ENCODE measurements at regions not wholly inside any gene's neighbourhood (a gene's known extent, or its start where the extent isn't known, plus 50 kb on each side); places are given as distances from the start of the nearest gene placed in this dataset.

DNA sequence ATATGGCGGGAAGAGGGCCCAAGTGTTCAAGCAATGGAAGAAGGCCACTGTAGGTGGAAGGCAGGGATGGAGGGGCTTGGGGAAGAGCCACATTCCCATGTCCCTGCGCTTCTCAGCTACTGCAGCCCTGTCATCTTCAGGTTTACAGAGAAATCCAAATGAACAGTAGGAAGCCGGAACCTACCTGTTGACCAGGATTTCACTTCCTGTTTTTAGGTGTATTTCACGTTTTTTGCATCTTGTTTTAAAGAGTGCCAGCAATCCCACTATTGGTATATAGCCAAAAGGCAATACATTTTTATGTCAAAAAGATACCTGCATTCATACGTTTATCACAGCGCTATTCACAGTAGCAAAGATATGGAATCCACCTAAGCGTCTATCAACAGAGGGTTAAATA, 159.2 kb downstream of the SLC35B3 start:
- DNase-seq (ENCODE audit: low read depth in 2 of 2) = no peak

DNA sequence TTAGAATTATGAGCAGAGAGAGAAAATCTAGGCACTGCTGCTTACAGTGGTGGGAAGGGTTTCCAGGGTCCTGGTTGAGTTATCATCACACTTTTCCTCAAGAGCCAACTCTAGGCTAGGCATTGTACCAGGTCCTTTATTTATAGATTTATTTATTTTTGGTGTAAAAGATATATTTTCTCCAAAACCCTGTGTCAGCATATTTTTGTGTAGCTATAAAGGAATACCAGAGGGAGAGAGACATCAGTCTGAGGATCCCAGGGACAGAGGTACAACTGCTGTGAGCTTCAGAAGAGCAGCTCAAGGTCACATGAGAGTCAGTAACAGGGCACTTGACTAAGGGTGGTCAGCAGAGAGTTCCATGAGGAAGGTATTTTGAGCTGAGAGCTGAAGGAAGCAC, 159.7 kb downstream of the SLC35B3 start:
- DNase-seq (ENCODE audit: low read depth in 2 of 2) = no peak

DNA sequence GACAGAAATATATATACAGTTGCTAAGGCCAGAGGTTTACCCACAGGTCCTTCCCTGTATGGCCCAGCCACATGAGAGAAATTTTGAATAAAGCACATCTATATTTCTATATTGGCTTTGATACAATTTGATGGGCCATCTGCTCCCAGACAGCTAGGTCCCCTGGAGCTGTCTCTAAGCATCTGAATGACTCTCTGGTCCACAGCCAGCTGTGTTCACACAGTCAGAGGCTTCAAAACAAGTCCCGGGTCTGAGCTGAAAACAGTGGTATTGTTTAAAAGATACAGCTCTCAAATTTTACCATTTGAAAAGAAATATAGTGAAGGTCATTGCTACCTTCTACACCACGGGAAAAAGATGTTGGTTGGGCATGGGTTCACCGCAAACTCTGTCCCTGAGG, 161.1 kb downstream of the SLC35B3 start:
- no peak for DNase-seq (ENCODE audit: low read depth in 2 of 2)

DNA sequence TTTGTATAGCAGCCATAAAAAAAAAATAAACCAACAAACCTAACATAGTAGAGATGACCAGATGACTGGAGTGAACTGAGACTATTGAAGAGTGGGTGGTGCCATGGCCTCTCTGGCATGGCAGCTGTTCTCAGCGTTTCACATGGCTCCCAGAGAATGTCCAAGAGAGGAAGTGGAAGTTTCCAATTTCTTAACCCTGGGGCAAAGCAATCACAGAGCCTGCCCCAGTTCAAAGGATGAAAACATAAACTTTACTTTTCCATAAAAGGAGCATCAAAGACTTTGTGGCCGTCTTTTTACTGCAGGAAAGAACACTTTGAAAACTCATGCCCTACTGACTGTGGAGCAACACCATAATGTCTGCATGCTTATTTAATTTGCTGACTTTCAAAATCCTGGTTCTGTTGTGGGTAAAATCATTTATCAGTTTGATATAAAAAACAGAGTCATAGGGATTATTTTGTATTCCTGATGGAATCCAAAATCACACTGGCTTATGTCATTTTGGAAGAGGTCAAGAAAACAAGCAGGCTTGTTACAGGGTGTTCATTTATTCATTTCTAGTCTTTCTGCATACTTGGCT, 165.4 kb downstream of the SLC35B3 start:
- DNase-seq (ENCODE audit: low read depth in 2 of 2) = no peak

DNA sequence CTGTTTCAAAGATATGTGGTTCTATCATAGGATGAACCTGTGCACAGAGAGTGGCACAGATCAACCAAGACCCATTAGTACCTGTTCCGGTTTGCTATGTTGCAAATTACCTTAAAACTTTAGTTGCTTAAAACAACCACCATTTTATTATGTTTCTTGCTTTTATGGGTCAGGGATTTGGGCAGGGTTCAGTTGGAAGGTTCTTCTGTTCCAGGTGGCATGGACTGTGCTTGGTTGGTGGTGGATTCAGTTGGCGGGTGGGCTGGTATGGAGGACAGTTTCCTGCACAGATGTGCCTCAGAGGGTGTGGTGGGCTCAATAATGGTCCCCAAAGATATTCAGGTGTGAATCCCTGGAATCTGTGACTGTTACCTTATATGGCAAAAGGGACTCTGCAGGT, 166.3 kb downstream of the SLC35B3 start:
- DNase-seq (ENCODE audit: low read depth in 2 of 2) = no peak

DNA sequence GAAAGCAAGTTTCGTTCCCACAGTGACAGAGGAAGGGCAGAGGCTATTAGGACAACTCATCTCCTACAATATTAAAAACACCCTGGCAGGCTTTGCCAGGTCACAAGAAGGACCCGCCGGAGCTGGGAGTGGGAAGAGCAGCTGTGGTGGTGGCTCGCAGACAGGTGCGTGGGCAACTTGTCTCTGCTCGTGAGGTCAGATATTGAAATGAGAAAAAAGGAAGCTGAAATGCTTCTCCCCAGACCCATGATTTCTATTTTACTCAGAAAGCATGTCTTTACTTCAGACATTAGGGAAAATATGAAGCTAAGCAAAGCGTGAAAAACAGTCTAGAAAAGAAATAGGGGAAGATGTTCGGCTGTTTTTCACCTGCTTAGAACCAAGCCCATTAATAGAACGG, 166.3 kb upstream of the EEF1E1 start:
- no peak for DNase-seq (ENCODE audit: low read depth in 2 of 2)

DNA sequence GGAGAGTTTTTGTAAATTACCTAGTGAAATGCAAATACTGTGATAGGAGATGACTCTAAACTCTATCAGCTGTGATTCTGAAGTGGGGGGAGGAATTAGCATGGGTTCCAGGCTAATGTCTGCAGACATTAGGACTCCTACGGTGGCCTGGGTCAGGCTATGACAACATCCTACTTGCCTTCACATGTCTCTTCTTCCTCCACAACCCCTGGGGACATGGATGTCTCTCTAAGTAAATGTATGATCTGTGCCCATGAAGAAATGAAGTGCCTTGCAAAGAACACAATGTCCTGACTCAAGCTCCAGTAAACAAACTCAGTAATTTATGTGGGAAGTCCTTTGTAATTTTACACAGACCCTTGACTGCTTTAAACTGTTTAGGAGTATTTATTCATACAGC, 165.8 kb upstream of the EEF1E1 start:
- no peak for DNase-seq (ENCODE audit: low read depth in 2 of 2)

DNA sequence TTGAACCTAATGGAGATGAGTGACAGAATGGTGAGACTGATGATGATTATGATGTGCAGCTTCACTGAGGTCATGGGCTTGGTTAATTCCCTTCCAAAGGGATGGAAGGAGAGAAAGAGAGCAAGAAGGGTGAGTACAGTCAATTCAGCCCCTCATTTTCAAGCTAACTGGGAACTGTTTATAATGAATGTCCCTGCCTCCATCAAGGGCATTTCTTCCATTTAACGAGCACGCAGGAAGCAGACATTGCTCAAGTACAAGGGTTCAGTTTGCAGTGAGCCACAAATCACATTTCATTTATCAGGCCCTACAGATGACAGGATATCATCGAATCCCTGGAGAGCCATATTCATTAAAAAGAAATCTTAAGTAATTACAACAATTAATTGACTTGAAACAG, 158.3 kb upstream of the EEF1E1 start:
- DNase-seq (ENCODE audit: low read depth in 2 of 2) = no peak

DNA sequence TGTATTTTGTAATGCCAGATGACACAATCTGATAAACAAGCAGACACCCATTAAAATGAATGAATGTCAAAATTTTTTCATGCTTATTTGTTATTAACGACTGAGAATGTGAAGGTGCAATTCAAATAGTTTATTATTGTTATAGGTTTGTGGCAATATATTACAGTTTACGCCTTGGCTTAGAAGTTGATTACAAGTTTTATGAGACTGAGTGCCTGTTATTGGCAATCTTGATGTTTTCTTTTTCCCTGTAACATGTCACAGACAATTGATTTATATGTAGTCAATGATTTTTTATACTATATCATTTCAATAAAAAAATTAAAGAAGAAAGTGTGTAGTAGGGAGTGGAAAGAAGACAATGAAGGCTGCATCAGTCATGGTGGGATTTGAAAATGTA, 144.1 kb upstream of the EEF1E1 start:
- DNase-seq (ENCODE audit: low read depth in 2 of 2) = no peak

DNA sequence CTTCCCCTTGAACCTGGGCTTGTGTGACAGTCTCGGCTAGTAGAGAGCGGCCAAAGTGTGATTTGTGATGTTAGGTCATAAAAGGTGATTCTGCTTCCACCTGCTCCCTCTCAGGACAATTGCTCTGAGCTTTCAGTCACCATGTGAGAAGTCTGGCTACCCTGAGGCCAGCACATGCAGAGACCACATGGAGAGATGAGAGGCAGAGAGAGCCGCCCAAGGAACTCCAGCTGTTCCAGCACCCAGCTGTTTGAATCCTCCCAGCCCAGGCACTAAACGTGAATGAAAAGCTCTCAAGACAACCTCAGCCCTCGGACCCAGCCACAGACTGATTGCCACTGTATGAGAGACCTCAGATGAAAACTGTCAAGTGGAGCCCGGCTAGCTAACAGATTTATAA, 143.4 kb upstream of the EEF1E1 start:
- DNase-seq (ENCODE audit: low read depth in 2 of 2) = no peak

DNA sequence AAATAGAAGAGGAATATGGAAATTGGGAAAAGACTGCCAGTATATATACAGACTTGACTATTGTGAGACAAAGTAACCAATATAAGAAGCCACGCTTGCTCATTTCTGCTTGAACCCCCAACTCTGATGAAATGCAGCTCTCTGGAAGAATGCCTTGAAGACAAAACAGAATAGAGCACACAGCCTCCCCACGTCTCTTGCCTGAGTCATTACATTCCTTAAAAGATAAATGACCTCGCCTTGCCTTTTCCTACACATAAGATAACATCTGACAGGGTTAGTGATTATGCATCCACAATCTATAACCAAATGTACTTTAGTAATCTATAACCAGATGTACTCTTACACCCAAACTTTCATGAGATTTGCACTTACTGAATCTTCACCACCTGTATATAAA, 141.1 kb upstream of the EEF1E1 start:
- DNase-seq (ENCODE audit: low read depth in 2 of 2) = no peak

DNA sequence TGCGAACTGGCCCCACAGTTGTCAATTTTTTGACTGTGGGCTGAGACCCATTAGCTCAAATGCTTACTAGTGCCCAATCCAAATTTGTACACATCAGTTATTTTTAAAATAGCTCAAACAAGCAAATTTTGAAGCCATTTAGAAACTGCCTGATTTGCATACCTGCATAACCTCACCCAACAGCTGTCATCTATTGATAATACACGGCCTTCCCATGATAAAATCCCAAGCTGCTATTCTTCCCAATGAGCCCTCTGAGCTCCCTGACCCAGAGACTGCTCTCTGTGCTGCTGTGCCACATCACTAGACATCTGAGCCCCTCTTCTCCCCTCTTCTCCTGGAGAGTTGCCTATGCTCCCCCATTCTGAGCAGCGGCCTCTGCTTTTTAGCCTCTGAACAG, 140.5 kb upstream of the EEF1E1 start:
- no peak for DNase-seq (ENCODE audit: low read depth in 2 of 2)

DNA sequence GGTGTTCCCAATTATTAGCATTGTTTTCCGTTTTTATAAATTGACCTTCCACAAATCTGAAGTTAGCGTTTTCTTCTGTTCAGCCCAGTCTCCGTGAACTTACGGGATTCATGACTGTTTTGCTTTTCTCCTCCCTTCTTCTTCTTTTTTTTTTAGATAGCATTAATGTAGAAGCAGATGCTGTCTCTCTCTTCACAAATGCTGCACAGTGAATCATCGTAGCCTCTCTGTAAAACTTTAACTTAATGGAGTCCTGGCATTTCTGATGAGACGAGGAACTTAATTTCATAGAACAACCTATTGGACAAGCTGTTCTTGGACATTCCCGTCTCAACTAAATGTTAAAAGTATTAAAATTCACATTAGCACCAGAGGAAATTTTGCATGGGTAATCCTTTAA, 138.0 kb upstream of the EEF1E1 start:
- no peak for DNase-seq (ENCODE audit: low read depth in 2 of 2)

DNA sequence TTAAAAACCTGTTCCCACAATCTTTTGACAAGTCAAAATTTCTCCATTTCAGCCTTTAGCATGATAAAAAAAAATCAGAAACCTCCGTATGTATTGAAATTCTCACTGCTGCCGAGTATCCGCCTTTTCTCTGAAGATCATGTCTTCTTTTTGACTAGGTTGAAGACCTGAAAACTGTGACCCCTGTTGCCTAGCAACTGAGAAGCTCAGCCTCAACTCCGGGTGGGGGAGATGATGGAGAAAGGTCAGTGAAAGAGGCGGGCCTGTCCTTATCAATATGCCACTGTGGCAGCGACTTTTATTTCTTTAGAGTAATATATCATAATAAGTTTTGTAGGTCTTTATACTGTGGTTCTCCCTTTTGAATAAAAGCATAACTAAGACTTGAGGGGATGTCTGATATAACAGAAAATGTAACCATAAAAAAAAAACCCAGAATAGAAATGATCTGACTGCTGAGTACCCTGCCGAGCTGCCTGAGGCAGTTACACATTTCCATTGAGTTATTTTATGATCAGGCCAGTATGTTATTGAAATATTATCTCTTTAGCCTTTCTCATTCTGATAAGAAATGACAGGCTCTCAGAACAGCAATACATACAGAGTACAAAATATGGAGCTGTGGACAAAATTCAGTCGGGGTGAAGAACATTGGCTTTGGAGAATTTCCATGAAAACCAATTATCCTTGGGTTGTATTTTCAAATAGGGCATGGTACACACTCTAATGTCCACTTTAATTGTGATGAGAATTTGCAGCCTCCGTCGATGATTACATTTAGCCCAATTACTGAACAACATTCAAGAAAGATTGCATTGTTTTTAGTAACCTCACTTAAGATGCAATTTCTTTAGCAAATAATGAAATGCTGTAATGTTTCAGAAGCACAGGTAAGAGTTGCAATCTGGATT, 136.7 kb upstream of the EEF1E1 start:
- no peak for DNase-seq (ENCODE audit: low read depth in 2 of 2)

DNA sequence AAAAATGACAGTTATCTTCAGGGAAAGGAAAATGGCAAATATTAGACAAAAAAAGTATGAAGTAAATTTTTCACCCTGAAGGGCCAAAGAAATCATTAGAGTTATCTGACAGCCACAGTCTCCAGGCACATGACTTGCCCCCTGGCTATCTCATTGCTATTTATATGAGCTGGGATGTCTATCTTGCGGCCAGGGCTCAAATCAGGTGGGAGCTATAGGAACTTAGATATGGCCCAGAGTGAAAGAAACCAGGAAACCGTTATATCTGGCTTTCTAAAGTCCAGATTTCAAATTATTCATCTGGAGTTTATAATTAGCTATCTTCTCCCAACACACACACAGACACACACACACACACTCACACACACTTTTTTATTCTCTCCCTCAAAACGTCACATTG, 135.3 kb upstream of the EEF1E1 start:
- no peak for DNase-seq (ENCODE audit: low read depth in 2 of 2)

DNA sequence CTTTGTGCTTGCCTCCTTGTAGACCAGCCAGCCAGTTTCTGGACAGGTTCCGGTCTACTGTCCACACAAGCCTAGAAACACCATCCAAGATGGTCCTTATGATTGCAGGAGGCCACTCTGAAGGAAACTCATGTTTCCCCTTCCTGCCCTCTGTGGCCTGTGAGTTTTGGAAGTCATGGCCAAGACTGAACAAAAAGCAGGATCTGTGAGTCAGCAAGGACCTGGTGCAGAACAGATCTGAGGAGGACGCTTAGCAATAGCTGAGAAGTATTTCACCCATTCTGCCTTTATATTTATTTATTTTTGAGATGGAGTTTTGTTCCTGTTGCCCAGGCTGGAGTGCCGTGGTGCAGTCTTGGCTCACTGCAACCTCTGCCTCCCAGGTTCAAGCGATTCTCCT, 134.6 kb upstream of the EEF1E1 start:
- no peak for DNase-seq (ENCODE audit: low read depth in 2 of 2)

DNA sequence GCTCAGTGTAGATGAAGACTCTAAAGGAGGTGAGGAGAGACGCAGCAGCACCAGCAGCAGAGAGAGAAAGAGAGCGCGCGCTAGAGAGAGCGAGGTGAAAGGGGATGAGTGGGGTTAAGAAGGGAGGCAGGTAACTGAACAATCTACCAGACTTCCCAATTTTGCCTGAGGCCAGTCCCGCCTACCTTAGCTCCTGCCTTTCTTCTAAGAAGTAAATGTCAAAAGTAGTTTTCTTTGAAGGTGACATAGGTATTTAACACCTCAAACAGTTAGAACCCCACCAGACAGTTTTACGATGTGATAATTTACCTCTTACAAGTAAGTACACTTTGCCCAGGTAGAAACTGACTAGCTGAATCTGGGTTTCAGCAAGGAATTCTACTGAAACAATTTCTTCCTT, 132.0 kb upstream of the EEF1E1 start:
- no peak for DNase-seq (ENCODE audit: low read depth in 2 of 2)

DNA sequence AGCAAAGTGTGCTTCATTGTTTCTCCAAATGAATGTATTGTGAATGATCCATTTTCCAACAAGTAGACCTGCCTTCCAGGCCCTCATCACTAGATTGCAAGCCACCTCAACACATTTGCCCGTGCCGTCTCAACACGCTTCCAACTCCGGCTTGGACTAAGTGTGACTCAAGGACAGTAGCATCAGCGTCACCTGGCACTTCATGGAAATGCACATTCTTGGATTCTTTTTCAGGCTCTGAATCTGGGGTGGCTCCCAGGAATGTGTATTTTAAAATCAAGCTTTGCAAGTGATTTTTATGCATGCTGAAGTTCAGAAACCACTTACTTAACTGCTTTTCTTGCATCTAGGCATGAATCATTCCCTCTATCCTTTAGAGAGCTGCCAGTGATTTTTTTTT, 129.6 kb upstream of the EEF1E1 start:
- no peak for DNase-seq (ENCODE audit: low read depth in 2 of 2)

DNA sequence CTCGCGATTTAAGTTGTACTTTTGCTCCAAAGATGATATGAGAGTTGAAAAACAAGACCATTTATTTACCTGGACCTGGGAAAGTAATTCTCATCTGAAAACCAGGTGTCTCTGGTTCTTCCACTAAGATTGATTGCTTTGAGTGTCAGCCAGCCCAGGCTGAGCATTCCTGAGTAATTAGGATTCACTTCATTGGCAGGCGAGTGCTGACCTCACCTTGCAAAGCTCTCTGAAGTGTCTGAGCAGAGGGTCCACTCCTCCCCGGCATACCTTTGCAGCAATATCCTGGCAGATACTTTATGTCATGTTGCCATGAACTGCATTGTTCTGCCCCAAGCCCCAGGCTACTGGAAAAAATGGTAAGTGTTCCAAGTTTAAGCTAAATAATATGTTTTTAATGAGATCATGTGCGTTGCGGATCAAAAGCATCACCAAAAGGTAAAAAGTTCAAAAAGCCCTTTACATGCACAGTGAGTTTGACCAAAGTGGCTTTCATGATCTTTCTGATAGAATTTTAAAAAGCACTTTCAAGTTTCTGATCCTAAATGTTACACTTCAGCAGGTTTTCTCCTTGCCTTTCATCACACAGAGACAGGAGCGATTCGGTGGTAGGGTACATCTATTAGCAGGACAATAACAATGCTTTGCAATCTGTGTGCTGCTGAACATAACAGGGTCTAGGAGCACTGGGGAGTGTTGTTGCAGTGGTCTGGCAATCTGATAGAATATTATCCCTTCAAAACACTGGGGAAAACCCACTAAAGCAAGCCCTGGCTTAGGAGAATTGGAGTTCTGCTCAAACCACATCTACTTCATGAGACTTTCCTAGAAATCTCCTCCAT, 127.8 kb upstream of the EEF1E1 start:
- no peak for DNase-seq (ENCODE audit: low read depth in 2 of 2)

DNA sequence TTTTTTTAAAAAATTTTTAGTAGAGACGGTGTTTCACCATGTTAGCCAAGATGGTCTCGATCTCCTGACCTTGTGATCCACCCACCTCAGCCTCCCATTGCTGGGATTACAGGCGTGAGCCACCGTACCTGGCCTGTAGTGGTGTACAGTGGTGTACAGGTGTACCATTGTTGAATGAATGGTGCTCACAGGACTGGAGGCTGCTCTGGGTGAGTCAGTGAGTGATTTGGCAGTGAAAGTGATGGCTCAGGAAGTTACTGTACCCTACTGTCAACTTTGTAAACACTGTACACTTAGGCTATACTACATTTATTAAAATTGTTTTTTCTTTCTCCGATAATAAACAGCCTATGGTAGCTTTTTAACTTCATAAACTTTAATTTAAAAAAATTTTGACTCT, 122.8 kb upstream of the EEF1E1 start:
- DNase-seq (ENCODE audit: low read depth in 2 of 2) = no peak

DNA sequence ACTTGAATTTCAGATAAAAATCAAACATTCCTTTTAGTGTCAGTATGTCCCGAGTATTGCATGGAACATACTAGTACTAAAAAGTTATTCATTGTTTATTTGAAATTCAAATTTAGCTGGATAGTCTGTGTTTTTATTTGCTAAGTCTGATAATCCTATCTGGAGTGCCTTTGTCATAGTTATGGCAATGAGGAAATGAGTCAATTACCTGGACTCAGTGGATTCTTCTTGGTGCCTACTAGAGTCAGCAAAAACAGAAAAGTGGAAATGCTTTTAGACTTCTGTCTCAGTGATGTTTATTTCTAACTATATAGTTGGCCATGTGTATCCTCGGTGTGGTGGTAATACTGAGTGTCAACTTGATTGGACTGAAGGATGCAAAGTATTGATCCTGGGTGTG, 121.3 kb upstream of the EEF1E1 start:
- DNase-seq (ENCODE audit: low read depth in 2 of 2) = no peak

DNA sequence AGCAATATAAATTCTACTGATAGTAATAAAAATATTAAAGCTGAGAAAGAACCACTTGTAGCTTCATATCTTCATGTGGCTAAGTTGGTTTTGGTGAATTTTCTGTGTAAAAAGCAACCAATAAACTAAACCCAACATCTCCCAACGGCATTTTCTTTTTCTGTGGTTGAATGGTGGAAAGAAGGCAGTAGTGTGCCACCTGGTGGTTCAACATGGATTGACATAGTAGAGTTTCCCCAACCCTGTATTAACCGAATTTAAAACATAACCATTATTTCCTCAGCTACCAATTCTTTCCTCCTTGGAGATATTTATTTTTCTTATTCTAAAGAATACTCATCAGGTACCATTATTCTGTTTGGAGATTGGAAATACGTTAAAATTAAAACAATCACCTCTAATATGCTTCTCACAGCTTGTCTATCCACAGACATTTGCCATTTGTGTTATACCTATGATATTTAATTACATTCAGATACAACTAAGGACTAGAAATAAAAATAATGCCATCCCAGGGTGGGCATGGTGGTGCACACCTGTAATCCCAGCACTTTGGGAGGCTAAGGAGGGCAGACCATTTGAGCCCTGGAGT, 117.1 kb upstream of the EEF1E1 start:
- peak; percentile 4 to 23 for DNase-seq (ENCODE audit: low read depth in 2 of 2)

Measured in activated CD4-positive, alpha-beta T cell treated with anti-CD3 and anti-CD28 coated beads for 24 hours (primary cell).